OCI-LY1 (cell line): ENCODE measurements at regions not wholly inside any gene's neighbourhood (a gene's known extent, or its start where the extent isn't known, plus 50 kb on each side); places are given as distances from the start of the nearest gene placed in this dataset.

ENCODE experiments used
- CTCF ChIP-seq: fragments of 200-600 bp; sonication (generic), shearing (Covaris generic); IDR thresholded peaks from 2 replicates; pipeline ENCODE4 v1.5.1; 2017; ENCODE audit warnings: mild to moderate bottlenecking, antibody characterized with exemption, low read length, moderate library complexity, mixed read lengths
- EZH2 ChIP-seq: fragments of 200-600 bp; sonication (generic), shearing (Covaris generic); IDR thresholded peaks from 2 replicates; pipeline ENCODE4 v1.8.0; 2017; ENCODE audit warnings: borderline replicate concordance, mixed run types, mild to moderate bottlenecking, antibody characterized with exemption, low read length, moderate library complexity, mixed read lengths

- TF ChIP-seq CTCF: no peak
- no peak for TF ChIP-seq EZH2
Observed at GRCh38 chr14:21768875-21769257, 95.2 kb upstream of the OR4E1 start.
